ENCODE measurements at regions not wholly inside any gene's neighbourhood (a gene's known extent, or its start where the extent isn't known, plus 50 kb on each side); places are given as distances from the start of the nearest gene placed in this dataset.
"Not testable (repeated sequence)": the region's sequence is repeated elsewhere in the genome, so short reads cannot be mapped to it uniquely, and the experiment has no call there.

DNA sequence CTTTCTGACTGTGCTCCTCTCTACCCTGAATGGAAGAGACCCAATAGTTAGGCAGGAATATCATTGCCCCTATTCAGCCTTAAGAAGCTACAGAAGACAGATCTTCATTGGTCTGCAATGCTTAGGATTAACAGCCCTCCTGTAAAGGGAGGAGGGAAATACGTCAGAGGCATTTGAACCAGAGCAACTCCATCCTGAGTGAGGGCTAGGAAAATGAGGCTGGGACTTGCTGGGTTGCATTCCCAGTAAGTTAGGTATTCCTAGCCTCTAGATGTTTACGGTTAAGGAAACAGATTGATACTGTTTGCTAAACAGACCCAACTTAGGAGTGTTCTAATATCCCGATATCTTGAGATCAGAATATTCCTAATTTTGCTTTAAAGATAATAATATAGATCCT lies 63.5 kb downstream of the PCDH18 start:
- DNase-seq (ENCODE audit: low spot score): no peak

DNA sequence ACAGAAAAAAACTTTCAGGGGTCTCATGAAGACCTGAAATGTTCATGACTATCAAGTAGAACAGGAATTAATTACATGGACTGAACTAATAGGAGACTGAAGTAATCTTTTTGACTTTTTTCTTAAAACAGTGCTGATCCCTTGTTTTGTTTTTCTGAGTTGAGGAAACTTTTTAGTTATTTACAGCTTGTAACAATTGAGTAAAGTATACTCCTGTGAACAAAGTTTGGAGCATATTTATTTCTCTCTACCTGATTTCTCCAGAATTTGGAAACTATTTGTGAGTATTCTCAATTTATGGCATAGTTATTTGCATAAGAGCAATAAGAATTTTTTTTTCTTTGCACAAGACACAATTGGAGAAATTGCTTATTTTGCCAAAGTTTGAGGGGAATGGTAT lies 64.8 kb downstream of the PCDH18 start:
- no peak for DNase-seq (ENCODE audit: low spot score)

DNA sequence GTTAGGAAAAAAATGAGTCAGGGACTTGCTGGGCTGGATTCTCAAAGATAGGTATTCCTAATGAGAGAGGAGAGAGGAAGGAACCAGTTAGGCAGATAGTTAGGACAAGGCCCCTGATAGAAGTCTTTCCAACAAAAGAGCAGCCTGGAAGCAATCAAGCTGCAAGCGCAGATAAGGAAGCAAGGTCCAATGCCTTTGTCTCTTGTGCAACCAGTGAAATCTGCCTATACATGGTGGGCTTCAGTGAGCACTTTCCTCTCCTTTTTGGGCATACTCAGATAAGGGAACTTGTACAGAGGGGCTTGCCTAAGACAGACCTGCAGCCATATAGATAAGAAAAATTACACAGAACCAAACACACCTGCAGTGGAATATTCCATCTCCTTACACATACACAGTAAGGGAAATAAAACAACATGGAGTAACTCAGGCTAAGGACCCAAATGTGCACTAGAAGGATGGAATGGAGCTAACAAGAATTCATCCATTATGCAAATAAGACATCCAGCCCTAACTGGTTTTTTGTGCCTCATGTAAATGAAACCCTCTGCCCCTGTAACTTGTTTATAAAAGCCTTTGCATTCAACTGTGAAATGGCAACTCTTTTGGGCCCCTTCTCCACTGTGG lies 68.8 kb downstream of the PCDH18 start:
- no peak for DNase-seq (ENCODE audit: low spot score)

- no peak for DNase-seq (ENCODE audit: low spot score)
Observed at GRCh38 chr4:137455647-137456321, 76.5 kb downstream of the PCDH18 start.

GRCh38 chr4:137454767-137455166 lies 77.5 kb downstream of the PCDH18 start:
- DNase-seq (ENCODE audit: low spot score): no peak

GRCh38 chr4:137452799-137453198 lies 79.5 kb downstream of the PCDH18 start:
- DNase-seq (ENCODE audit: low spot score): no peak

- DNase-seq (ENCODE audit: low spot score): no peak
Observed at GRCh38 chr4:137451172-137451825, 81.0 kb downstream of the PCDH18 start.

DNA sequence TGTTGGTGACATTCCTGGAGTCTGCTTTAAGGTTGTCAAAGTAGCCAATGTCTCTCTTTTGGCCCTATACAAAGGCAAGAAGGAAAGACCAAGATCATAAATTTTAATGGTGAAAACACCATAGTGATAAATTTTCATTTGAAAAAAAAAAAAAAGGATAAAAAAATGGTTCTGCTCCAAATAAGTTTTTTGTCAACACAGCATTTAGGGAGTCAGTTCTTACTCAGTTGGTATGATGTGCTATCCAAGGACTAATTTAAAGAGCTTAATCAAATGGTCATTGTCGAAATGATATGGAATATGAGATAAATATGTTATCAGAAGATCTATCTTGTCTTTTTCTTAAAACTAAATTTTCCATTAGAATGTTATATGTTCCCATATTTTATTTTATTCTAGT lies 83.9 kb downstream of the PCDH18 start:
- no peak for DNase-seq (ENCODE audit: low spot score)

DNA sequence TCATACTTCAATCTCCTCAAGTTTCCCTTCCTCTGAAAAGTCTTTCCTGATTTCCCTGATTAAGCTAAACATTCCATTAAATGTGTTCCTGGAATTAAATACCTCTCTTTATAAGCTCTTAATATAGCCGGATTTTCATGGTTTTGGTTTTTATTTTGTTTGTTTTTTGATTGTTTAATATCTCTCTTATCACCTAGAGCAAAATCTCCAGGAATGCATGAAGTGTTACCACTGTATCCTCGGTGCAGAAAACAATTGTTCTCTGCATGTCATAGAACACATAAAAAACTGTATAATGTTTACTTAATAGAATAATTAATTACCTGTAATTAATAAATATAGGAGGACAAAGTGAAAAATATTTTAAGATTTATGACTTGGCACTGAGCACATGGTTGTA lies 86.2 kb downstream of the PCDH18 start:
- no peak for DNase-seq (ENCODE audit: low spot score)

- DNase-seq (ENCODE audit: low spot score): no peak
Observed at GRCh38 chr4:137443031-137443800, 89.1 kb downstream of the PCDH18 start.

GRCh38 chr4:137432446-137433311 lies 99.6 kb downstream of the PCDH18 start:
- DNase-seq (ENCODE audit: low spot score): no peak

GRCh38 chr4:137430171-137430570 lies 102.1 kb downstream of the PCDH18 start:
- DNase-seq (ENCODE audit: low spot score): no peak

- no peak for DNase-seq (ENCODE audit: low spot score)
Observed at GRCh38 chr4:137427411-137427810, 104.9 kb downstream of the PCDH18 start.

GRCh38 chr4:137425281-137425680 lies 107.0 kb downstream of the PCDH18 start:
- DNase-seq (ENCODE audit: low spot score): no peak

GRCh38 chr4:137422666-137423065 lies 109.6 kb downstream of the PCDH18 start:
- DNase-seq (ENCODE audit: low spot score): no peak

DNA sequence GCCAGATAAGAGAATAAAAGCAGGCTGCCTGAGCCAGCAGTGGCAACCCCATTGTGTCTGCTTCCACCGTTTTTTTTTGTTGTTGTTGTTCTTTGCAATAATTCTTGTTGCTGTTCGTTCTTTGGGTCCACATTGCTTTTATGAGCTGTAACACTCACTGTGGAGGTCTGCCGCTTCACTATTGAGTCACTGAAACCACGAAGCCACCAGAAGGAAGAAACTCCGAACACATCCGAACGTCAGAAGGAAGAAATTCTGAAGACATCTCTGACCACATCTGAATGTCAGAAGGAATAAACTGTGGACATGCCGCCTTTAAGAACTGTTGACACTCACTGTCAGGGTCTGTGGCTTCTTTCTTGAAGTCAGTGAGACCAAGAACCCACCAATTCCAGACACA lies 110.5 kb downstream of the PCDH18 start:
- no peak for DNase-seq (ENCODE audit: low spot score)

GRCh38 chr4:137420901-137421396 lies 111.3 kb downstream of the PCDH18 start:
- DNase-seq (ENCODE audit: low spot score): no peak

DNA sequence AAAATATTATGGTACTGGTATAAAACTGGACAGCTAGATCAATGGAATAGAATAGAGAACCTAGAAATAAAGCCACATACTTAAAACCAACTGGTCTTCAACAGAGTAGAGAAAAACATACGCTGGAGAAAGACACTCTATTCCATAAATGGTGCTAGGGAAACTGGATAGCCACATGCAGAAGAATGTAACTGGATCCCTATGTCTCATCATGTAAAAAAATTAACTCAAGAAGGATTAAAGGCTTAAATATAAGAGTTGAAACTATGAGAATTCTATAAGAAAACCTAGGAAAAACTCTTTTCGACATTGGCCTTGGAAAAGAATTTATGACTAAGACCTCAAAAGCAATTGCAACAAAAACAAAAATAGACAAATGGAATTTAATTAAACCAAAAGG lies 114.6 kb downstream of the PCDH18 start:
- no peak for DNase-seq (ENCODE audit: low spot score)

DNA sequence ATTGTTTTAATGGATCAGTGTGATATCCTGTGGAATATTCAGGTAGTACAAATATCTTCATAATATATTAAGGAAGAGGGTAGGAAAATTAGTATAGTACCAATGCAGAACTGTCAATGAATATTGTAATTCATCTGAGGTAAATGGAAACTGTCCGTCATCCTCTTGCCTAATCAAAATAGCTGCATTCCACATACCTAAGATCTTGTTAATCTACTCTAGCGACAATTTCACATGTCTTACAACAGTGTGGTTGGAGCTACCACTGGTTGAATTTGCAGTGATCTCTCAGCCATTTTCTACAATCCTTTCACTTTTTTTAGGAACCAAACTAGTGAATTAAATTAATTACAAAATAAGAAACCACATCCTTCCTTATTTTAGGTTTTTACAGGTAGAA lies 117.5 kb downstream of the PCDH18 start:
- no peak for DNase-seq (ENCODE audit: low spot score)

GRCh38 chr4:137408527-137409177 lies 123.6 kb downstream of the PCDH18 start:
- DNase-seq (ENCODE audit: low spot score): no peak

- DNase-seq (ENCODE audit: low spot score): not testable (repeated sequence)
Observed at GRCh38 chr4:137405833-137406232, 126.5 kb downstream of the PCDH18 start.
